ENCODE measurements at regions not wholly inside any gene's neighbourhood (a gene's known extent, or its start where the extent isn't known, plus 50 kb on each side); places are given as distances from the start of the nearest gene placed in this dataset.

DNA sequence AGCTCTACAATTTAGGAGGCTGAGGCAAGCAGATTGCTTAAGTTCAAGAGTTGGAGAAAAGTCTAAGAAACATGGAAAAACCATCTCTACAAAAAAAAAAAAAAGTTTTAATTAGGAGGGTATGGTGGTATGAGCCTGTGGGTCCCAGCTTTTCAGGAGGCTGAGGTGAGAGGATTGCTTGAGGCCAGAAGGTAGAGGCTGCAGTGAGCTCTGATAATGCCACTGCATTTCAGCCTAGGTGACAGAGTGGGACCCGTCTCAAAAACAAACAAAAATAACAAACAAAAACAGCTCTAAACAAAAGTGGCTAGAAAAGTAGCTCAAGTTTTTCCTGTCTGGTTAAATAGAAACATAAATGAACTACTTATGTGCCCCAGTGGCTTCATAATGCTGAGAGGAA is 2133.6 kb upstream of the DEFB115 start:
- H3K36me3 ChIP-seq (ENCODE audit: insufficient read depth, low read length) = no peaks in the 10 kb centered on the region
- ATAC-seq (ENCODE audit: insufficient read depth, low read depth) (no peak), DNase-seq (no peak)
- H3K27ac ChIP-seq (ENCODE audit: low read length) = no peak overlapping the region
- H3K79me2 ChIP-seq (ENCODE audit: insufficient read depth, low read length) = no peaks in the 10 kb centered on the region
- no peak overlapping the region for H3K4me2 ChIP-seq (ENCODE audit: insufficient read depth, low read length)
- H3K4me1 ChIP-seq (ENCODE audit: insufficient read depth, low read length) = no peaks in the 10 kb centered on the region
- no peak overlapping the region for H3K9ac ChIP-seq (ENCODE audit: low read depth, low read length)
- H3K4me3 ChIP-seq (ENCODE audit: low read depth in 1 of 2, low read length in 2 of 2) = no peak overlapping the region
- H2AFZ ChIP-seq (ENCODE audit: low read depth, low read length) = no peak overlapping the region
- no peaks in the 10 kb centered on the region for H4K20me1 ChIP-seq (ENCODE audit: insufficient read depth, low read length)
- no peaks in the 10 kb centered on the region for H3K27me3 ChIP-seq (ENCODE audit: insufficient read depth, low read length, poor library complexity)
- H3K9me3 ChIP-seq (ENCODE audit: insufficient read depth, low read length, severe bottlenecking) = peaks cover 4% of the 10 kb centered on the region
- TF ChIP-seq, protein P1, sequence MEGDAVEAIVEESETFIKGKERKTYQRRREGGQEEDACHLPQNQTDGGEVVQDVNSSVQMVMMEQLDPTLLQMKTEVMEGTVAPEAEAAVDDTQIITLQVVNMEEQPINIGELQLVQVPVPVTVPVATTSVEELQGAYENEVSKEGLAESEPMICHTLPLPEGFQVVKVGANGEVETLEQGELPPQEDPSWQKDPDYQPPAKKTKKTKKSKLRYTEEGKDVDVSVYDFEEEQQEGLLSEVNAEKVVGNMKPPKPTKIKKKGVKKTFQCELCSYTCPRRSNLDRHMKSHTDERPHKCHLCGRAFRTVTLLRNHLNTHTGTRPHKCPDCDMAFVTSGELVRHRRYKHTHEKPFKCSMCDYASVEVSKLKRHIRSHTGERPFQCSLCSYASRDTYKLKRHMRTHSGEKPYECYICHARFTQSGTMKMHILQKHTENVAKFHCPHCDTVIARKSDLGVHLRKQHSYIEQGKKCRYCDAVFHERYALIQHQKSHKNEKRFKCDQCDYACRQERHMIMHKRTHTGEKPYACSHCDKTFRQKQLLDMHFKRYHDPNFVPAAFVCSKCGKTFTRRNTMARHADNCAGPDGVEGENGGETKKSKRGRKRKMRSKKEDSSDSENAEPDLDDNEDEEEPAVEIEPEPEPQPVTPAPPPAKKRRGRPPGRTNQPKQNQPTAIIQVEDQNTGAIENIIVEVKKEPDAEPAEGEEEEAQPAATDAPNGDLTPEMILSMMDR (IDR thresholded peaks at IDR 0.05; ENCODE audit: borderline replicate concordance, extremely low read depth, low read length, poor library complexity, severe bottlenecking) = no peak
- TF ChIP-seq EZH2 (IDR thresholded peaks at IDR 0.05; ENCODE audit: borderline replicate concordance, low read depth, low read length, severe bottlenecking) = no peak
